Peyer's patch (tissue), 4 donors: ENCODE measurements at regions not wholly inside any gene's neighbourhood (a gene's known extent, or its start where the extent isn't known, plus 50 kb on each side); places are given as distances from the start of the nearest gene placed in this dataset.

ENCODE experiments used
- CTCF ChIP-seq, 6 experiments: fragments of 450-650 bp in 4 of 6; fragments of 200-600 bp in 2 of 6; sonication (generic) in 1 of 6; IDR thresholded peaks; one replicate each; pipeline ENCODE4 v1.5.1; 2017 to 2019; ENCODE audit warnings: antibody characterized with exemption in 6 of 6, mild to moderate bottlenecking in 3 of 6, moderate library complexity in 1 of 6
- POLR2A ChIP-seq, 2 donors: fragments of 450-650 bp; IDR thresholded peaks; one replicate each; pipeline ENCODE4 v1.5.1; 2017; ENCODE audit warnings: antibody characterized with exemption in 2 of 2, mild to moderate bottlenecking in 2 of 2, moderate library complexity in 2 of 2

- no peak for TF ChIP-seq CTCF (IDR thresholded peaks at IDR 0.05)
- TF ChIP-seq POLR2A (IDR thresholded peaks at IDR 0.05) = no peak
Measured at GRCh38 chr22:48516571-48516970, 1311.1 kb downstream of the BRD1 start.
